ENCODE measurements at regions not wholly inside any gene's neighbourhood (a gene's known extent, or its start where the extent isn't known, plus 50 kb on each side); places are given as distances from the start of the nearest gene placed in this dataset.
"Not testable (repeated sequence)": the region's sequence is repeated elsewhere in the genome, so short reads cannot be mapped to it uniquely, and the experiment has no call there.

GRCh38 chr9:82916238-82916637 is 146.7 kb downstream of the RASEF start:
- H3K27me3 ChIP-seq (ENCODE audit: control insufficient read depth in 2 of 2, insufficient read depth in 2 of 2, low read length in 2 of 2); DNase-seq (ENCODE audit: extremely low read depth in 1 of 4, low spot score in 3 of 4); H3K27ac ChIP-seq (ENCODE audit: extremely low read depth, low read depth, low read length); H3K4me2 ChIP-seq (ENCODE audit: insufficient read depth, low read length); H3K36me3 ChIP-seq (ENCODE audit: control insufficient read depth, insufficient read depth, low read length); FAIRE-seq; in situ Hi-C loops (cut with MboI); CTCF ChIA-PET (ENCODE audit: low intra/inter-chr PET ratio); POLR2A ChIA-PET; H3K4me1 ChIP-seq (replicated peaks in 1 of 2; ENCODE audit: control insufficient read depth in 2 of 2, insufficient read depth in 2 of 2, low read length in 2 of 2); H3K79me2 ChIP-seq (ENCODE audit: control insufficient read depth, insufficient read depth, low read length); H3K9me3 ChIP-seq (replicated peaks; ENCODE audit: control insufficient read depth, insufficient read depth, low read depth, low read length); H2AFZ ChIP-seq (ENCODE audit: low read depth, low read length); H3K9me1 ChIP-seq (ENCODE audit: control insufficient read depth, insufficient read depth, low read length); intact Hi-C loops (cut with micrococcal nuclease); H3K9ac ChIP-seq (ENCODE audit: insufficient read depth in 1 of 2, low read depth in 2 of 2, low read length in 2 of 2); ATAC-seq; H3K4me3 ChIP-seq; BruUV-seq (replicated peaks); H4K20me1 ChIP-seq (replicated peaks; ENCODE audit: control insufficient read depth, insufficient read depth, low read length): not testable (repeated sequence)
- no CpG with 5 or more reads among the region's 1 CpG for WGBS (ENCODE audit: insufficient coverage, low coverage, missing lambda C conversion rate)
- TF ChIP-seq ZFP36 (IDR thresholded peaks at IDR 0.05; ENCODE audit: low read depth, low read length, partially characterized antibody), result peak; percentile 48

GRCh38 chr9:82920154-82920553 is 142.8 kb downstream of the RASEF start:
- no TSS peak for BruUV-seq (replicated peaks)
- Histone ChIP-seq H3K9me3 (replicated peaks; ENCODE audit: control insufficient read depth, insufficient read depth, low read depth, low read length) (no peaks in the 10 kb centered on the region), H4K20me1 (replicated peaks; ENCODE audit: control insufficient read depth, insufficient read depth, low read length) (no peaks in the 10 kb centered on the region), H3K9ac (ENCODE audit: insufficient read depth in 1 of 2, low read depth in 2 of 2, low read length in 2 of 2) (no peak overlapping the region), H2AFZ (ENCODE audit: low read depth, low read length) (no peak overlapping the region), H3K4me2 (ENCODE audit: insufficient read depth, low read length) (no peak overlapping the region), H3K9me1 (ENCODE audit: control insufficient read depth, insufficient read depth, low read length) (no peaks in the 10 kb centered on the region), H3K27ac (ENCODE audit: extremely low read depth, low read depth, low read length) (no peak overlapping the region), H3K4me3 (no peak overlapping the region), H3K36me3 (ENCODE audit: control insufficient read depth, insufficient read depth, low read length) (no peaks in the 10 kb centered on the region), H3K27me3 (ENCODE audit: control insufficient read depth in 2 of 2, insufficient read depth in 2 of 2, low read length in 2 of 2) (no peaks in the 10 kb centered on the region), H3K4me1 (replicated peaks in 1 of 2; ENCODE audit: control insufficient read depth in 2 of 2, insufficient read depth in 2 of 2, low read length in 2 of 2) (no peaks in the 10 kb centered on the region), H3K79me2 (ENCODE audit: control insufficient read depth, insufficient read depth, low read length) (no peaks in the 10 kb centered on the region)
- DNase-seq (ENCODE audit: extremely low read depth in 1 of 4, low spot score in 3 of 4) (no peak), FAIRE-seq (no peak), ATAC-seq (no peak)
- TF ChIP-seq SMAD1 (IDR thresholded peaks at IDR 0.05; ENCODE audit: low read depth, low read length, partially characterized antibody) (no peak), ELK1 (CRISPR knock-in tag; IDR thresholded peaks at IDR 0.05) (no peak), ZBTB17 (CRISPR knock-in tag; IDR thresholded peaks at IDR 0.05) (peak; percentile 77), CREB3L1 (IDR thresholded peaks at IDR 0.05; ENCODE audit: borderline replicate concordance, low read depth) (no peak), COPS2 (conservative IDR thresholded peaks at IDR 0.05) (no peak), KAT8 (IDR thresholded peaks at IDR 0.05; ENCODE audit: low read depth) (no peak)
- in situ Hi-C loops (cut with MboI), result no loop called here
- 0% methylated on average over 2 of the region's 2 CpGs for WGBS (ENCODE audit: insufficient coverage, low coverage, missing lambda C conversion rate)
- ChIA-PET CTCF (ENCODE audit: low intra/inter-chr PET ratio) (no interaction called here), POLR2A (no interaction called here)
- intact Hi-C loops (cut with micrococcal nuclease), result loop anchor here (10.0 kb wide), 1 partner anchor 65 kb away; no protein-coding TSS in a partner anchor

Data from K562 (cell line).